Endothelial cell of umbilical vein (primary cell): ENCODE measurements at regions not wholly inside any gene's neighbourhood (a gene's known extent, or its start where the extent isn't known, plus 50 kb on each side); places are given as distances from the start of the nearest gene placed in this dataset.

Source experiments
- BruUV-seq: library from RNA; stranded (reverse); fragments of 400-500 nt; replicated peaks from 2 replicates; lab custom pipeline; 2021; lab: Mats Ljungman, UMichigan
- CTCF ChIA-PET: fragments of 300-600, 350-600 bp; sonication (Branson Sonifier 250); formaldehyde crosslinking; loops from one replicate; lab custom pipeline; 2021; ENCODE audit warnings: antibody characterized with exemption, inconsistent platforms; lab: Charles Lee
- POLR2A ChIA-PET: fragments of 300-600, 350-600 bp; sonication (Branson Sonifier 250); formaldehyde crosslinking; loops from one replicate; lab custom pipeline; 2021; ENCODE audit warnings: antibody characterized with exemption, inconsistent platforms; lab: Charles Lee
- DNase-seq: peaks from one replicate; pipeline ENCODE4 v3.0.0-alpha.2; 2011; ENCODE audit warnings: low read depth, low spot score
- FAIRE-seq: peaks from 2 replicates; lab custom pipeline; 2011; peaks lifted over from hg19 to GRCh38; lab: Jason Lieb, UNC
- H2AFZ ChIP-seq: 2 replicates; pipeline ENCODE4 v1.6.0; 2012; ENCODE audit warnings: low read depth, low read length, control low read depth, inconsistent platforms
- H3K27ac ChIP-seq: 2 replicates; pipeline ENCODE4 v1.5.1; 2011; ENCODE audit warnings: low read depth, mild to moderate bottlenecking, control low read depth, low read length, moderate library complexity; ENCODE audit not compliant: insufficient read depth
- H3K27me3 ChIP-seq, 2 experiments: 2 replicates each; pipeline versions ENCODE4 v1.6.0 to v1.6.1; 2011; ENCODE audit warnings: low read length in 2 of 2, mixed read lengths in 1 of 2; ENCODE audit not compliant: control insufficient read depth in 2 of 2, insufficient read depth in 2 of 2
- H3K36me3 ChIP-seq, 2 experiments: 2 replicates in 1 of 2; 3 replicates in 1 of 2; pipeline ENCODE4 v1.5.1; 2011; ENCODE audit warnings: low read length in 2 of 2, mild to moderate bottlenecking in 1 of 2, moderate library complexity in 1 of 2; ENCODE audit not compliant: control insufficient read depth in 2 of 2, insufficient read depth in 2 of 2; ENCODE audit errors: extremely low read depth in 1 of 2
- H3K4me1 ChIP-seq: 3 replicates; pipeline ENCODE4 v1.5.1; 2011; ENCODE audit warnings: mild to moderate bottlenecking, low read length; ENCODE audit not compliant: control insufficient read depth, insufficient read depth; ENCODE audit errors: extremely low read depth
- H3K4me2 ChIP-seq: 2 replicates; pipeline ENCODE4 v1.6.1; 2011; ENCODE audit warnings: low read length, control low read depth, mixed read lengths; ENCODE audit not compliant: insufficient read depth
- H3K4me3 ChIP-seq, 3 experiments: fragments of 200-600 bp in 1 of 3; sonication (generic), shearing (Covaris generic) in 1 of 3; replicated peaks in 1 of 3; 2 replicates each; pipeline ENCODE4 v1.5.1; 2011 to 2016; ENCODE audit warnings: control low read depth in 3 of 3, low read length in 3 of 3, mild to moderate bottlenecking in 2 of 3, inconsistent platforms in 1 of 3, low read depth in 1 of 3, moderate library complexity in 1 of 3; ENCODE audit not compliant: insufficient read depth in 1 of 3
- H3K79me2 ChIP-seq: 2 replicates; pipeline ENCODE4 v1.6.0; 2012; ENCODE audit warnings: low read length, inconsistent platforms; ENCODE audit not compliant: control insufficient read depth, insufficient read depth
- H3K9ac ChIP-seq: replicated peaks from 2 replicates; pipeline ENCODE3; 2011; ENCODE audit warnings: low read length, control low read depth; ENCODE audit not compliant: insufficient read depth; ENCODE audit errors: extremely low read depth
- H3K9me1 ChIP-seq: replicated peaks from 3 replicates; pipeline ENCODE4 v1.6.0; 2011; ENCODE audit warnings: mild to moderate bottlenecking, low read length; ENCODE audit not compliant: control insufficient read depth, insufficient read depth; ENCODE audit errors: extremely low read depth
- H3K9me3 ChIP-seq: replicated peaks from 2 replicates; pipeline ENCODE4 v1.5.1; 2012; ENCODE audit warnings: low read length, inconsistent platforms; ENCODE audit not compliant: control insufficient read depth, insufficient read depth
- H4K20me1 ChIP-seq: replicated peaks from 2 replicates; pipeline ENCODE3; 2011; ENCODE audit warnings: mild to moderate bottlenecking, low read length; ENCODE audit not compliant: control insufficient read depth, insufficient read depth; ENCODE audit errors: extremely low read depth
- CTCF ChIP-seq, 2 donors: IDR thresholded peaks; 1 replicate in 1 of 2; 2 replicates in 1 of 2; pipeline ENCODE4 v1.5.1; 2011; ENCODE audit warnings: low read length in 2 of 2, mild to moderate bottlenecking in 2 of 2, moderate library complexity in 2 of 2, control low read depth in 1 of 2, inconsistent platforms in 1 of 2, low read depth in 1 of 2; ENCODE audit not compliant: insufficient read depth in 1 of 2; ENCODE audit errors: extremely low read depth in 1 of 2
- EZH2 ChIP-seq: IDR thresholded peaks from 2 replicates; pipeline ENCODE4 v1.6.1; 2012; ENCODE audit warnings: borderline replicate concordance, low read depth, mild to moderate bottlenecking, moderate library complexity, low read length, inconsistent platforms; ENCODE audit not compliant: severe bottlenecking
- FOS ChIP-seq: IDR thresholded peaks from 2 replicates; pipeline ENCODE4 v1.6.1; 2011; ENCODE audit warnings: mild to moderate bottlenecking, low read length, moderate library complexity, borderline replicate concordance; ENCODE audit not compliant: insufficient read depth
- POLR2A ChIP-seq: IDR thresholded peaks from 2 replicates; pipeline ENCODE4 v1.6.1; 2012; ENCODE audit warnings: low read depth, mild to moderate bottlenecking, control low read depth, low read length
- POLR2AphosphoS5 ChIP-seq: IDR thresholded peaks from 2 replicates; pipeline ENCODE4 v1.6.1; 2012; ENCODE audit warnings: low read depth, mild to moderate bottlenecking, control low read depth, low read length, moderate library complexity; ENCODE audit not compliant: insufficient read depth
- dilution Hi-C: fragments of 300-500 bp; cut with MboI; formaldehyde crosslinking; loops from one replicate; pipeline ENCODE4 v1.15.0; 2019; ENCODE audit warnings: low sequenced_read_pairs; ENCODE audit not compliant: extremely low pct_ligation_motif_present
- intact Hi-C: fragments of 100-400 bp; cut with micrococcal nuclease; formaldehyde crosslinking; loops from one replicate; pipeline ENCODE4 v1.10.0; 2022

GRCh38 chr3:145124900-145125678 is 1035.9 kb downstream of the PLOD2 start:
- FAIRE-seq (no peak), DNase-seq (no peak)
- Histone ChIP-seq H3K9ac (no peak overlapping the region), H4K20me1 (no peaks in the 10 kb centered on the region), H3K4me1 (no peaks in the 10 kb centered on the region), H3K9me1 (no peaks in the 10 kb centered on the region), H3K27ac (no peak overlapping the region), H2AFZ (no peak overlapping the region), H3K27me3 (no peaks in the 10 kb centered on the region), H3K4me3 (no peak overlapping the region), H3K36me3 (no peaks in the 10 kb centered on the region), H3K4me2 (no peak overlapping the region), H3K9me3 (no peaks in the 10 kb centered on the region), H3K79me2 (no peaks in the 10 kb centered on the region)
- no peak for TF ChIP-seq CTCF (IDR thresholded peaks at IDR 0.05; ENCODE audit: extremely low read depth in 1 of 2, insufficient read depth in 1 of 2, low read depth in 1 of 2, low read length in 2 of 2)
- TF ChIP-seq FOS: no peak
- TF ChIP-seq POLR2A: no peak
- TF ChIP-seq EZH2: no peak
- no peak for TF ChIP-seq POLR2AphosphoS5
- intact Hi-C loops (no loop called here), dilution Hi-C loops (no loop called here)
- ChIA-PET CTCF (no interaction called here), POLR2A (no interaction called here)
- BruUV-seq: no TSS peak
